Kasumi-1 (cell line): ENCODE measurements at regions not wholly inside any gene's neighbourhood (a gene's known extent, or its start where the extent isn't known, plus 50 kb on each side); places are given as distances from the start of the nearest gene placed in this dataset.
"Not testable (repeated sequence)": the region's sequence is repeated elsewhere in the genome, so short reads cannot be mapped to it uniquely, and the experiment has no call there.

Source experiments
- DNase-seq, 2 experiments: peaks; one replicate each; lab custom pipeline; 2025; lab: John Stamatoyannopoulos, UW

GRCh38 chrX:40414335-40414734 is 166.4 kb upstream of the ATP6AP2 start:
- DNase-seq: no peak

- DNase-seq: peak; percentile 9 to 17
Observed at GRCh38 chrX:40411340-40412111, 169.2 kb upstream of the ATP6AP2 start.

- DNase-seq: no peak
Observed at GRCh38 chrX:40410859-40411258, 169.9 kb upstream of the ATP6AP2 start.

GRCh38 chrX:40406330-40406859 is 174.4 kb upstream of the ATP6AP2 start:
- peak; percentile 56 to 69 for DNase-seq

- DNase-seq: no peak
Observed at GRCh38 chrX:40405399-40405798, 175.4 kb upstream of the ATP6AP2 start.

- DNase-seq: no peak
Observed at GRCh38 chrX:40403757-40404156, 177.0 kb upstream of the ATP6AP2 start.

- DNase-seq: peak in 1 of 2 experiments; percentile 22
Observed at GRCh38 chrX:40402831-40403533, 177.8 kb upstream of the ATP6AP2 start.

- no peak for DNase-seq
Observed at GRCh38 chrX:40395102-40395501, 185.7 kb upstream of the ATP6AP2 start.

- DNase-seq: no peak
Observed at GRCh38 chrX:40394302-40394701, 186.5 kb upstream of the ATP6AP2 start.

- no peak for DNase-seq
Observed at GRCh38 chrX:40392599-40392998, 188.2 kb upstream of the ATP6AP2 start.

- no peak for DNase-seq
Observed at GRCh38 chrX:40391662-40392061, 189.1 kb upstream of the ATP6AP2 start.

GRCh38 chrX:40389555-40389954 is 191.2 kb upstream of the ATP6AP2 start:
- no peak for DNase-seq

GRCh38 chrX:40388441-40388840 is 192.3 kb upstream of the ATP6AP2 start:
- DNase-seq: no peak

- not testable (repeated sequence) for DNase-seq
Observed at GRCh38 chrX:40387869-40388268, 192.9 kb upstream of the ATP6AP2 start.

GRCh38 chrX:40387311-40387710 is 193.5 kb upstream of the ATP6AP2 start:
- DNase-seq: peak; percentile 1 to 2

- DNase-seq: no peak
Observed at GRCh38 chrX:40385682-40386081, 195.1 kb upstream of the ATP6AP2 start.

GRCh38 chrX:40385256-40385655 is 195.5 kb upstream of the ATP6AP2 start:
- DNase-seq: peak; percentile 23 to 49

GRCh38 chrX:40383969-40384368 is 196.8 kb upstream of the ATP6AP2 start:
- DNase-seq: no peak

GRCh38 chrX:40383360-40383759 is 197.4 kb upstream of the ATP6AP2 start:
- peak; percentile 1 to 7 for DNase-seq

GRCh38 chrX:40380655-40381488 is 199.9 kb upstream of the ATP6AP2 start:
- DNase-seq: peak; percentile 79 to 82

GRCh38 chrX:40377684-40378083 is 203.1 kb upstream of the ATP6AP2 start:
- no peak for DNase-seq

GRCh38 chrX:40374486-40374885 is 206.3 kb upstream of the ATP6AP2 start:
- DNase-seq: no peak
